Activated naive CD8-positive, alpha-beta T cell treated with anti-CD3 and anti-CD28 coated beads for 36 hours (primary cell): ENCODE measurements at regions not wholly inside any gene's neighbourhood (a gene's known extent, or its start where the extent isn't known, plus 50 kb on each side); places are given as distances from the start of the nearest gene placed in this dataset.

ENCODE experiments used
- DNase-seq: peaks from one replicate; pipeline ENCODE4 v3.0.0; 2021
- H3K27ac Mint-ChIP-seq: one replicate; pipeline ENCODE4 v1.8.0; 2022; ENCODE audit warnings: mild to moderate bottlenecking, moderate library complexity, mixed read lengths
- H3K27me3 Mint-ChIP-seq: one replicate; pipeline ENCODE4 v1.8.0; 2022; ENCODE audit warnings: mild to moderate bottlenecking, mixed read lengths
- H3K36me3 Mint-ChIP-seq: one replicate; pipeline ENCODE4 v1.8.0; 2021; ENCODE audit warnings: mild to moderate bottlenecking, mixed read lengths
- H3K4me1 Mint-ChIP-seq: one replicate; pipeline ENCODE4 v1.8.0; 2021; ENCODE audit warnings: mixed read lengths
- H3K4me3 Mint-ChIP-seq: one replicate; pipeline ENCODE4 v1.8.0; 2022; ENCODE audit warnings: mild to moderate bottlenecking, moderate library complexity, mixed read lengths
- H3K9me3 Mint-ChIP-seq: one replicate; pipeline ENCODE4 v1.8.0; 2022; ENCODE audit warnings: mixed read lengths

GRCh38 chr14:39739796-39740195 lies 307.6 kb upstream of the FBXO33 start:
- DNase-seq = no peak
- H3K9me3 Mint-ChIP-seq = peaks cover 9% of the 10 kb centered on the region
- H3K36me3 Mint-ChIP-seq = no peaks in the 10 kb centered on the region
- H3K4me1 Mint-ChIP-seq = no peaks in the 10 kb centered on the region
- no peak overlapping the region for H3K4me3 Mint-ChIP-seq
- H3K27ac Mint-ChIP-seq = no peak overlapping the region
- no peaks in the 10 kb centered on the region for H3K27me3 Mint-ChIP-seq

GRCh38 chr14:39734306-39734705 lies 302.1 kb upstream of the FBXO33 start:
- H3K36me3 Mint-ChIP-seq = no peaks in the 10 kb centered on the region
- no peaks in the 10 kb centered on the region for H3K27me3 Mint-ChIP-seq
- no peak overlapping the region for H3K4me3 Mint-ChIP-seq
- peaks cover 4% of the 10 kb centered on the region for H3K9me3 Mint-ChIP-seq
- H3K27ac Mint-ChIP-seq = no peak overlapping the region
- no peaks in the 10 kb centered on the region for H3K4me1 Mint-ChIP-seq
- DNase-seq = no peak

GRCh38 chr14:39733741-39734140 lies 301.5 kb upstream of the FBXO33 start:
- Mint-ChIP-seq H3K4me3 (no peak overlapping the region), H3K9me3 (peaks cover 8% of the 10 kb centered on the region), H3K27ac (no peak overlapping the region), H3K36me3 (no peaks in the 10 kb centered on the region), H3K4me1 (no peaks in the 10 kb centered on the region), H3K27me3 (no peaks in the 10 kb centered on the region)
- DNase-seq = no peak

- DNase-seq = no peak
- no peaks in the 10 kb centered on the region for H3K4me1 Mint-ChIP-seq
- peaks cover 12% of the 10 kb centered on the region for H3K9me3 Mint-ChIP-seq
- no peak overlapping the region for H3K4me3 Mint-ChIP-seq
- H3K27ac Mint-ChIP-seq = no peak overlapping the region
- H3K36me3 Mint-ChIP-seq = no peaks in the 10 kb centered on the region
- H3K27me3 Mint-ChIP-seq = no peaks in the 10 kb centered on the region
These were observed 299.7 kb upstream of the FBXO33 start for GRCh38 chr14:39731912-39732311.

GRCh38 chr14:39726563-39726962 lies 294.3 kb upstream of the FBXO33 start:
- no peak overlapping the region for H3K27ac Mint-ChIP-seq
- no peak for DNase-seq
- H3K4me1 Mint-ChIP-seq = peaks cover 4% of the 10 kb centered on the region
- no peaks in the 10 kb centered on the region for H3K27me3 Mint-ChIP-seq
- H3K36me3 Mint-ChIP-seq = no peaks in the 10 kb centered on the region
- H3K4me3 Mint-ChIP-seq = no peak overlapping the region
- peaks cover 12% of the 10 kb centered on the region for H3K9me3 Mint-ChIP-seq

- H3K36me3 Mint-ChIP-seq = no peaks in the 10 kb centered on the region
- no peak for DNase-seq
- no peak overlapping the region for H3K27ac Mint-ChIP-seq
- no peaks in the 10 kb centered on the region for H3K9me3 Mint-ChIP-seq
- peaks cover 4% of the 10 kb centered on the region for H3K4me1 Mint-ChIP-seq
- no peaks in the 10 kb centered on the region for H3K27me3 Mint-ChIP-seq
- H3K4me3 Mint-ChIP-seq = no peak overlapping the region
These were observed 290.5 kb upstream of the FBXO33 start for GRCh38 chr14:39722547-39723273.

- Mint-ChIP-seq H3K27me3 (no peaks in the 10 kb centered on the region), H3K27ac (no peak overlapping the region)
These were observed 284.8 kb upstream of the FBXO33 start for GRCh38 chr14:39716987-39717570.

GRCh38 chr14:39712293-39712999 lies 280.2 kb upstream of the FBXO33 start:
- Mint-ChIP-seq H3K4me3 (no peak overlapping the region), H3K27me3 (no peaks in the 10 kb centered on the region), H3K36me3 (peaks cover 4% of the 10 kb centered on the region), H3K27ac (no peak overlapping the region), H3K4me1 (no peaks in the 10 kb centered on the region), H3K9me3 (peaks cover 4% of the 10 kb centered on the region)
- no peak for DNase-seq

More at GRCh38 chr14:39716987-39717570, 284.8 kb upstream of the FBXO33 start:
- H3K36me3 Mint-ChIP-seq = peaks cover 2% of the 10 kb centered on the region
- no peak overlapping the region for H3K4me3 Mint-ChIP-seq
- peaks cover 2% of the 10 kb centered on the region for H3K4me1 Mint-ChIP-seq
- DNase-seq = no peak
- peaks cover 1% of the 10 kb centered on the region for H3K9me3 Mint-ChIP-seq

GRCh38 chr14:39704594-39704993 lies 272.4 kb upstream of the FBXO33 start:
- no peak overlapping the region for H3K4me3 Mint-ChIP-seq
- H3K27me3 Mint-ChIP-seq = no peaks in the 10 kb centered on the region
- H3K9me3 Mint-ChIP-seq = peaks cover 21% of the 10 kb centered on the region
- peaks cover 2% of the 10 kb centered on the region for H3K4me1 Mint-ChIP-seq
- H3K27ac Mint-ChIP-seq = no peak overlapping the region
- H3K36me3 Mint-ChIP-seq = peaks cover 5% of the 10 kb centered on the region
- DNase-seq = no peak

- peaks cover 9% of the 10 kb centered on the region for H3K9me3 Mint-ChIP-seq
- no peak for DNase-seq
- H3K4me3 Mint-ChIP-seq = no peak overlapping the region
- peaks cover 7% of the 10 kb centered on the region for H3K36me3 Mint-ChIP-seq
- H3K27ac Mint-ChIP-seq = no peak overlapping the region
- no peaks in the 10 kb centered on the region for H3K27me3 Mint-ChIP-seq
- no peaks in the 10 kb centered on the region for H3K4me1 Mint-ChIP-seq
These were observed 262.1 kb upstream of the FBXO33 start for GRCh38 chr14:39694341-39694740.

- peaks cover 48% of the 10 kb centered on the region for H3K4me1 Mint-ChIP-seq
- H3K36me3 Mint-ChIP-seq = no peaks in the 10 kb centered on the region
- no peak overlapping the region for H3K4me3 Mint-ChIP-seq
- no peak for DNase-seq
- no peaks in the 10 kb centered on the region for H3K9me3 Mint-ChIP-seq
- no peaks in the 10 kb centered on the region for H3K27me3 Mint-ChIP-seq
- peak overlapping the region; percentile 84 for H3K27ac Mint-ChIP-seq
These were observed 251.5 kb upstream of the FBXO33 start for GRCh38 chr14:39683691-39684260.

GRCh38 chr14:39682582-39682981 lies 250.3 kb upstream of the FBXO33 start:
- Mint-ChIP-seq H3K4me3 (no peak overlapping the region), H3K27me3 (no peaks in the 10 kb centered on the region), H3K4me1 (peaks cover 48% of the 10 kb centered on the region), H3K9me3 (no peaks in the 10 kb centered on the region), H3K27ac (peak overlapping the region; percentile 84), H3K36me3 (no peaks in the 10 kb centered on the region)
- DNase-seq = no peak

GRCh38 chr14:39681782-39682399 lies 249.7 kb upstream of the FBXO33 start:
- H3K4me1 Mint-ChIP-seq = peaks cover 48% of the 10 kb centered on the region
- H3K9me3 Mint-ChIP-seq = no peaks in the 10 kb centered on the region
- no peak overlapping the region for H3K4me3 Mint-ChIP-seq
- H3K36me3 Mint-ChIP-seq = no peaks in the 10 kb centered on the region
- peak overlapping the region; percentile 84 for H3K27ac Mint-ChIP-seq
- no peaks in the 10 kb centered on the region for H3K27me3 Mint-ChIP-seq
- no peak for DNase-seq

- Mint-ChIP-seq H3K36me3 (no peaks in the 10 kb centered on the region), H3K9me3 (no peaks in the 10 kb centered on the region), H3K4me1 (peaks cover 45% of the 10 kb centered on the region), H3K27me3 (no peaks in the 10 kb centered on the region), H3K4me3 (no peak overlapping the region), H3K27ac (no peak overlapping the region)
- no peak for DNase-seq
These were observed 248.5 kb upstream of the FBXO33 start for GRCh38 chr14:39680777-39681176.

GRCh38 chr14:39673734-39674133 lies 241.5 kb upstream of the FBXO33 start:
- peak overlapping the region; percentile 31 for H3K27ac Mint-ChIP-seq
- H3K4me3 Mint-ChIP-seq = no peak overlapping the region
- no peaks in the 10 kb centered on the region for H3K36me3 Mint-ChIP-seq
- peaks cover 18% of the 10 kb centered on the region for H3K4me1 Mint-ChIP-seq
- peaks cover 1% of the 10 kb centered on the region for H3K9me3 Mint-ChIP-seq
- H3K27me3 Mint-ChIP-seq = no peaks in the 10 kb centered on the region
- no peak for DNase-seq
